CD14-positive monocyte (primary cell): ENCODE measurements at regions not wholly inside any gene's neighbourhood (a gene's known extent, or its start where the extent isn't known, plus 50 kb on each side); places are given as distances from the start of the nearest gene placed in this dataset.

Source experiments
- DNase-seq, 3 donors: peaks; one replicate each; pipeline ENCODE4 v3.0.0-alpha.2; 2011 to 2022
- H2AFZ ChIP-seq: 2 replicates; pipeline ENCODE4 v1.6.0; 2012; ENCODE audit warnings: mild to moderate bottlenecking, low read depth, low read length, inconsistent platforms; ENCODE audit not compliant: insufficient read depth, poor library complexity, severe bottlenecking
- H3K27ac ChIP-seq, 2 donors: 1 replicate in 1 of 2; 2 replicates in 1 of 2; pipeline ENCODE4 v1.5.1; 2012 to 2013; ENCODE audit warnings: low read length in 2 of 2, control low read depth in 1 of 2, inconsistent platforms in 1 of 2, low read depth in 1 of 2, mild to moderate bottlenecking in 1 of 2
- H3K27me3 ChIP-seq, 2 donors: one replicate each; pipeline versions ENCODE4 v1.6.0 to v1.6.1; 2011 to 2013; ENCODE audit warnings: low read length in 2 of 2; ENCODE audit not compliant: control insufficient read depth in 2 of 2, insufficient read depth in 2 of 2
- H3K36me3 ChIP-seq, 2 donors: replicated peaks in 1 of 2; 1 replicate in 1 of 2; 2 replicates in 1 of 2; pipeline versions ENCODE4 v1.5.1 to v1.6.1; 2012 to 2013; ENCODE audit warnings: low read length in 2 of 2, control low read depth in 1 of 2, inconsistent platforms in 1 of 2, mild to moderate bottlenecking in 1 of 2; ENCODE audit not compliant: insufficient read depth in 2 of 2, control insufficient read depth in 1 of 2
- H3K4me1 ChIP-seq, 2 donors: 1 replicate in 1 of 2; 2 replicates in 1 of 2; pipeline versions ENCODE4 v1.5.1 to v1.6.1; 2012 to 2013; ENCODE audit warnings: low read length in 2 of 2, control low read depth in 1 of 2, inconsistent platforms in 1 of 2, mild to moderate bottlenecking in 1 of 2, moderate library complexity in 1 of 2; ENCODE audit not compliant: insufficient read depth in 2 of 2, control insufficient read depth in 1 of 2
- H3K4me2 ChIP-seq: replicated peaks from 2 replicates; pipeline ENCODE3; 2012; ENCODE audit warnings: low read length, moderate library complexity, mild to moderate bottlenecking; ENCODE audit not compliant: poor library complexity, severe bottlenecking; ENCODE audit errors: extremely low read depth
- H3K4me3 ChIP-seq, 3 experiments: fragments of 200-600 bp in 1 of 3; sonication (generic) in 1 of 3; replicated peaks in 1 of 3; 1 replicate in 2 of 3; 2 replicates in 1 of 3; pipeline ENCODE4 v1.5.1; 2011 to 2013; ENCODE audit warnings: low read length in 3 of 3, mild to moderate bottlenecking in 3 of 3, control low read depth in 2 of 3, low read depth in 2 of 3, inconsistent platforms in 1 of 3, moderate library complexity in 1 of 3
- H3K79me2 ChIP-seq: 2 replicates; pipeline ENCODE4 v1.6.0; 2012; ENCODE audit warnings: mild to moderate bottlenecking, control low read depth, inconsistent platforms, low read length, moderate library complexity; ENCODE audit not compliant: insufficient read depth
- H3K9ac ChIP-seq: 2 replicates; pipeline ENCODE4 v1.6.0; 2017; ENCODE audit warnings: low read length, mild to moderate bottlenecking; ENCODE audit not compliant: insufficient read depth, poor library complexity, severe bottlenecking
- H3K9me3 ChIP-seq, 2 donors: replicated peaks in 1 of 2; 1 replicate in 1 of 2; 2 replicates in 1 of 2; pipeline versions ENCODE4 v1.5.1 to v1.6.1; 2012 to 2013; ENCODE audit warnings: low read length in 2 of 2, control low read depth in 1 of 2; ENCODE audit not compliant: control insufficient read depth in 1 of 2, insufficient read depth in 1 of 2
- H4K20me1 ChIP-seq: 2 replicates; pipeline ENCODE4 v1.6.0; 2012; ENCODE audit warnings: mild to moderate bottlenecking, low read length, control low read depth, moderate library complexity; ENCODE audit not compliant: insufficient read depth
- H3K27ac Mint-ChIP-seq, 7 donors: one replicate each; pipeline ENCODE4 v1.8.0; 2020; ENCODE audit warnings: mild to moderate bottlenecking in 7 of 7, mixed read lengths in 7 of 7, moderate library complexity in 6 of 7, inconsistent platforms in 2 of 7
- H3K27me3 Mint-ChIP-seq, 3 donors: one replicate each; pipeline ENCODE4 v1.8.0; 2021 to 2022; ENCODE audit warnings: low read depth in 3 of 3, mild to moderate bottlenecking in 3 of 3, mixed read lengths in 3 of 3, moderate library complexity in 3 of 3, inconsistent platforms in 1 of 3
- H3K36me3 Mint-ChIP-seq, 2 donors: one replicate each; pipeline ENCODE4 v1.8.0; 2020; ENCODE audit warnings: mixed read lengths in 2 of 2, inconsistent platforms in 1 of 2, mild to moderate bottlenecking in 1 of 2
- H3K4me1 Mint-ChIP-seq: one replicate; pipeline ENCODE4 v1.8.0; 2020; ENCODE audit warnings: mild to moderate bottlenecking, mixed read lengths
- H3K4me3 Mint-ChIP-seq, 2 donors: one replicate each; pipeline ENCODE4 v1.8.0; 2020; ENCODE audit warnings: mild to moderate bottlenecking in 2 of 2, mixed read lengths in 2 of 2, moderate library complexity in 1 of 2
- H3K9me3 Mint-ChIP-seq, 7 donors: one replicate each; pipeline ENCODE4 v1.8.0; 2020 to 2022; ENCODE audit warnings: mixed read lengths in 7 of 7, mild to moderate bottlenecking in 6 of 7, moderate library complexity in 6 of 7, inconsistent platforms in 2 of 7
- WGBS: methylation state at CpG from one replicate; pipeline ENCODE4 v1.1.5; 2013; ENCODE audit warnings: missing lambda C conversion rate; ENCODE audit not compliant: insufficient coverage; 5-methylcytosine and 5-hydroxymethylcytosine counted together
- intact Hi-C, 2 donors: fragments of 100-400 bp; cut with micrococcal nuclease; formaldehyde crosslinking; loops; one replicate each; pipeline versions ENCODE4 v1.15.0 to v1.15.1; 2023
- TF ChIP-seq, protein P1 (sequence below): fragments of 200-600 bp; IDR thresholded peaks from one replicate; pipeline ENCODE4 v1.8.0; 2022; ENCODE audit warnings: antibody characterized with exemption, mild to moderate bottlenecking

DNA sequence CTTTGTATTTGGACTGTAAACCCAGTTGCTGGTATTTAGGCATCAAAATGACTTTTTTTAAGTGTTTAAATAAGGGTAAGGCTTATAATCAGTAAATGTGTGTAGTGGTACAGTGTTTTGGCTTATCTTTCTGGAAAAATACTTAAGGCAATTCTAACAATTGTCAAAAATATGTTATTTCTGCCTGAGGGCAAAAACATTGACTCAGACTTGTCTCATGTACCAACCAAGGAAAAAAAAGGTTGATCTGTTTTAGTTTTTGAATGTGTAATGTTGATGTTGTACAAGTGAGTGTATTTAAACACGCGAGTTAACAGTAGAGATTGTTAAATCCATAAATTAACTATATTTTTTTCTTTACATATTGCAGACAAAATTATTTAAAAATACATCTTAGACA lies 277.8 kb upstream of the TYRP1 start:
- Histone ChIP-seq H3K36me3 (no peaks in the 10 kb centered on the region), H3K9ac (no peak overlapping the region), H4K20me1 (no peaks in the 10 kb centered on the region), H3K4me1 (no peaks in the 10 kb centered on the region), H3K27ac (no peak overlapping the region), H3K4me3 (no peak overlapping the region), H3K27me3 (no peaks in the 10 kb centered on the region), H3K4me2 (no peak overlapping the region), H3K79me2 (no peaks in the 10 kb centered on the region), H2AFZ (no peak overlapping the region), H3K9me3 (no peaks in the 10 kb centered on the region)
- Mint-ChIP-seq H3K4me1 (no peaks in the 10 kb centered on the region), H3K4me3 (no peak overlapping the region), H3K27me3 (peaks cover 0 to 2% (median 0%) of the 10 kb centered on the region in 3 donors), H3K36me3 (no peaks in the 10 kb centered on the region), H3K9me3 (no peaks in the 10 kb centered on the region), H3K27ac (no peak overlapping the region)
- no peak for DNase-seq
- no CpG with 5 or more reads among the region's 2 CpGs for WGBS
- TF ChIP-seq, protein P1, sequence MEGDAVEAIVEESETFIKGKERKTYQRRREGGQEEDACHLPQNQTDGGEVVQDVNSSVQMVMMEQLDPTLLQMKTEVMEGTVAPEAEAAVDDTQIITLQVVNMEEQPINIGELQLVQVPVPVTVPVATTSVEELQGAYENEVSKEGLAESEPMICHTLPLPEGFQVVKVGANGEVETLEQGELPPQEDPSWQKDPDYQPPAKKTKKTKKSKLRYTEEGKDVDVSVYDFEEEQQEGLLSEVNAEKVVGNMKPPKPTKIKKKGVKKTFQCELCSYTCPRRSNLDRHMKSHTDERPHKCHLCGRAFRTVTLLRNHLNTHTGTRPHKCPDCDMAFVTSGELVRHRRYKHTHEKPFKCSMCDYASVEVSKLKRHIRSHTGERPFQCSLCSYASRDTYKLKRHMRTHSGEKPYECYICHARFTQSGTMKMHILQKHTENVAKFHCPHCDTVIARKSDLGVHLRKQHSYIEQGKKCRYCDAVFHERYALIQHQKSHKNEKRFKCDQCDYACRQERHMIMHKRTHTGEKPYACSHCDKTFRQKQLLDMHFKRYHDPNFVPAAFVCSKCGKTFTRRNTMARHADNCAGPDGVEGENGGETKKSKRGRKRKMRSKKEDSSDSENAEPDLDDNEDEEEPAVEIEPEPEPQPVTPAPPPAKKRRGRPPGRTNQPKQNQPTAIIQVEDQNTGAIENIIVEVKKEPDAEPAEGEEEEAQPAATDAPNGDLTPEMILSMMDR = no peak
- intact Hi-C loops = no loop called here

DNA sequence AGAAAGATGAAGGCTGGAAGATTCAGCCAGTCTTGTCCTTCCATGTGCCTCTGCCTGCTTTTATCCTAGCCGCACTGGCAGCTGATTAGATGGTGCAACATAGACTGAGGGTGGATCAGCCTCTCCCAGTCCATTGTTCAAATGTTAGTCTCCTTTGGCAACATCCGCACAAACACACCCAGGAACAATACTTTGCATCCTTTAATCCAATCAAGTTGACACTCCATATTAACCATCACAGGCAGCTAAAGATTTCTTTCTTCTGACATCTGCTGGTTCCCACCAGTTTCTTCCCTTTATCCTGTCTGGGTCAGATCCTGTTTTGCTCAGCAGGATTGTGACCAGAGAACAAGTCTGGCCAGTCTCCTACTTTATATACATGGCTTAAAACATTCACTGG lies 276.5 kb upstream of the TYRP1 start:
- H3K4me2 ChIP-seq = no peak overlapping the region
- H2AFZ ChIP-seq = no peak overlapping the region
- no peaks in the 10 kb centered on the region for H3K36me3 ChIP-seq
- H3K9ac ChIP-seq = no peak overlapping the region
- intact Hi-C loops = no loop called here
- no peak overlapping the region for H3K4me3 ChIP-seq
- H3K4me1 ChIP-seq = no peaks in the 10 kb centered on the region
- no peaks in the 10 kb centered on the region for H4K20me1 ChIP-seq
- Mint-ChIP-seq H3K4me3 (no peak overlapping the region), H3K27me3 (peaks cover 0 to 2% (median 0%) of the 10 kb centered on the region in 3 donors), H3K4me1 (no peaks in the 10 kb centered on the region), H3K36me3 (no peaks in the 10 kb centered on the region), H3K27ac (no peak overlapping the region), H3K9me3 (no peaks in the 10 kb centered on the region)
- no peak for DNase-seq
- 100% methylated on average over 1 of the region's 2 CpGs for WGBS
- TF ChIP-seq, protein P1 = no peak
- no peaks in the 10 kb centered on the region for H3K79me2 ChIP-seq
- H3K27ac ChIP-seq = no peak overlapping the region
- H3K27me3 ChIP-seq = no peaks in the 10 kb centered on the region
- H3K9me3 ChIP-seq = no peaks in the 10 kb centered on the region
